ENCODE measurements at regions not wholly inside any gene's neighbourhood (a gene's known extent, or its start where the extent isn't known, plus 50 kb on each side); places are given as distances from the start of the nearest gene placed in this dataset.

- no peak for DNase-seq (ENCODE audit: extremely low read depth, insufficient read length)
- no peak for TF ChIP-seq CTCF (IDR thresholded peaks at IDR 0.05; ENCODE audit: insufficient read depth, low read length, poor library complexity, severe bottlenecking)
- H3K27me3 ChIP-seq (replicated peaks; ENCODE audit: control insufficient read depth, insufficient read depth, low read length), result no peaks in the 10 kb centered on the region
- H3K4me3 ChIP-seq (replicated peaks; ENCODE audit: low read depth, low read length), result no peak overlapping the region
- H3K36me3 ChIP-seq (ENCODE audit: control insufficient read depth, insufficient read depth, low read length), result no peaks in the 10 kb centered on the region
These were observed 475.6 kb upstream of the VRK2 start for GRCh38 chr2:57570961-57571360.

- TF ChIP-seq CTCF (IDR thresholded peaks at IDR 0.05; ENCODE audit: insufficient read depth, low read length, poor library complexity, severe bottlenecking), result no peak
- DNase-seq (ENCODE audit: extremely low read depth, insufficient read length), result no peak
- Histone ChIP-seq H3K27me3 (replicated peaks; ENCODE audit: control insufficient read depth, insufficient read depth, low read length) (no peaks in the 10 kb centered on the region), H3K4me3 (replicated peaks; ENCODE audit: low read depth, low read length) (no peak overlapping the region), H3K36me3 (ENCODE audit: control insufficient read depth, insufficient read depth, low read length) (no peaks in the 10 kb centered on the region)
These were observed 470.8 kb upstream of the VRK2 start for GRCh38 chr2:57575700-57576268.

- no peak for TF ChIP-seq CTCF (IDR thresholded peaks at IDR 0.05; ENCODE audit: insufficient read depth, low read length, poor library complexity, severe bottlenecking)
- Histone ChIP-seq H3K36me3 (ENCODE audit: control insufficient read depth, insufficient read depth, low read length) (no peaks in the 10 kb centered on the region), H3K27me3 (replicated peaks; ENCODE audit: control insufficient read depth, insufficient read depth, low read length) (no peaks in the 10 kb centered on the region), H3K4me3 (replicated peaks; ENCODE audit: low read depth, low read length) (no peak overlapping the region)
- DNase-seq (ENCODE audit: extremely low read depth, insufficient read length), result no peak
These were observed 469.6 kb upstream of the VRK2 start for GRCh38 chr2:57576983-57577382.

DNA sequence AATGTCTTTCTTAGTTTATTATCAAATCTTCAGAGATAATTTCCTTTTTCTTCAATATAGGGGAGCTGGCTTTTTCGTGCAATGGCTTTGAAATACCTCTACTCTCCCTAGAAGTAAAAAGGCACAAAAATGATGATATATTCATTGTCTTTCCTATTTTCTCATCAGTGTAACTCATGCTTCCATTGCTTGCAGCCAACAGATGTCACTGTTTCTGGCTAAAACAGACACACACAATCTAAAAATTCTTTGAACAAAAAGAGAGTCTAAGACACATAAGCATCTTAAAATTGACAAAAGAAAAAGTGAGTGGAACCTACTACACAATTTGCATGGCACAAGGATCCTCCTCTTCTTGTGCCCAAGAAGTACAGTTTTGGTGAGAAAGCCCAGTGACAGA, 448.7 kb upstream of the VRK2 start:
- Histone ChIP-seq H3K27me3 (replicated peaks; ENCODE audit: control insufficient read depth, insufficient read depth, low read length) (no peaks in the 10 kb centered on the region), H3K36me3 (ENCODE audit: control insufficient read depth, insufficient read depth, low read length) (no peaks in the 10 kb centered on the region), H3K4me3 (replicated peaks; ENCODE audit: low read depth, low read length) (no peak overlapping the region)
- no peak for TF ChIP-seq CTCF (IDR thresholded peaks at IDR 0.05; ENCODE audit: insufficient read depth, low read length, poor library complexity, severe bottlenecking)
- DNase-seq (ENCODE audit: extremely low read depth, insufficient read length), result no peak

- no peaks in the 10 kb centered on the region for H3K27me3 ChIP-seq (replicated peaks; ENCODE audit: control insufficient read depth, insufficient read depth, low read length)
- no peak for TF ChIP-seq CTCF (IDR thresholded peaks at IDR 0.05; ENCODE audit: insufficient read depth, low read length, poor library complexity, severe bottlenecking)
- no peaks in the 10 kb centered on the region for H3K36me3 ChIP-seq (ENCODE audit: control insufficient read depth, insufficient read depth, low read length)
- DNase-seq (ENCODE audit: extremely low read depth, insufficient read length), result no peak
- H3K4me3 ChIP-seq (replicated peaks; ENCODE audit: low read depth, low read length), result no peak overlapping the region
These were observed 448.1 kb upstream of the VRK2 start for GRCh38 chr2:57598551-57598950.

DNA sequence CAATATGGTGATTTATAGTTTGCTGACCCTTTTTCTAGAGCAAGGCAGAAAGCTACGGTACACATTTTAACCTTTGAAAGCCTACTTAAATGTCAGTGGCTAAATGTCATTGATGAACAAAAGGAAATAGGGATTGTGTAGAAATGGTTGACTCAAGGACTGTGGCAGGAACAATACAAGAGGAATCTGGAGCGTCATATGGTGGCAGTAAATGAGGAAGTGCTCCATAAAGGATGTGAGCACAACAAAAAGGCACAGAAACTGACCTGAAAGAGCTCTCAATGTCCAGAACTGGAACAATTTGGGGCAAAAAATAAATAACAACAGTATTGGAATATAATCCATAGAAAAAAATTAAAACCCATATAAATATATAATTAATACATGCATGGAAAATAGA, 443.9 kb upstream of the VRK2 start:
- Histone ChIP-seq H3K27me3 (replicated peaks; ENCODE audit: control insufficient read depth, insufficient read depth, low read length) (no peaks in the 10 kb centered on the region), H3K4me3 (replicated peaks; ENCODE audit: low read depth, low read length) (no peak overlapping the region), H3K36me3 (ENCODE audit: control insufficient read depth, insufficient read depth, low read length) (no peaks in the 10 kb centered on the region)
- TF ChIP-seq CTCF (IDR thresholded peaks at IDR 0.05; ENCODE audit: insufficient read depth, low read length, poor library complexity, severe bottlenecking), result no peak
- no peak for DNase-seq (ENCODE audit: extremely low read depth, insufficient read length)
